IMR-90 (cell line): ENCODE measurements at regions not wholly inside any gene's neighbourhood (a gene's known extent, or its start where the extent isn't known, plus 50 kb on each side); places are given as distances from the start of the nearest gene placed in this dataset.

Source experiments
- BHLHE40 ChIP-seq: fragments of 150-350 bp; IDR thresholded peaks from 2 replicates; pipeline ENCODE4 v1.6.1; 2016; ENCODE audit warnings: mild to moderate bottlenecking, low read depth, low read length
- CEBPB ChIP-seq: IDR thresholded peaks from 2 replicates; pipeline ENCODE4 v1.6.1; 2012; ENCODE audit warnings: low read depth, low read length, improper control_type of control experiment
- CTCF ChIP-seq: conservative IDR thresholded peaks from 2 replicates; pipeline ENCODE4 v1.5.1; 2012; ENCODE audit warnings: mild to moderate bottlenecking, low read depth, low read length, improper control_type of control experiment
- FOS ChIP-seq: fragments of 150-350 bp; IDR thresholded peaks from 2 replicates; pipeline ENCODE4 v1.6.1; 2016; ENCODE audit warnings: low read depth, low read length
- MAFK ChIP-seq: IDR thresholded peaks from 2 replicates; pipeline ENCODE4 v1.6.1; 2012; ENCODE audit warnings: low read depth, low read length, improper control_type of control experiment
- MAZ ChIP-seq: IDR thresholded peaks from 2 replicates; pipeline ENCODE4 v1.6.1; 2012; ENCODE audit warnings: low read depth, mild to moderate bottlenecking, low read length, improper control_type of control experiment, moderate library complexity, borderline replicate concordance
- MXI1 ChIP-seq: IDR thresholded peaks from 2 replicates; pipeline ENCODE4 v1.6.1; 2012; ENCODE audit warnings: low read depth, mild to moderate bottlenecking, low read length, moderate library complexity, borderline replicate concordance
- POLR2A ChIP-seq: IDR thresholded peaks from 2 replicates; pipeline ENCODE4 v1.6.1; 2012; ENCODE audit warnings: mild to moderate bottlenecking, low read depth, low read length
- RAD21 ChIP-seq: IDR thresholded peaks from 2 replicates; pipeline ENCODE4 v1.6.1; 2012; ENCODE audit warnings: low read length, improper control_type of control experiment
- RCOR1 ChIP-seq: IDR thresholded peaks from 2 replicates; pipeline ENCODE4 v1.6.1; 2012; ENCODE audit warnings: mild to moderate bottlenecking, low read length, improper control_type of control experiment; ENCODE audit not compliant: insufficient replicate concordance
- RFX5 ChIP-seq: IDR thresholded peaks from 2 replicates; pipeline ENCODE4 v1.8.0; 2012; ENCODE audit warnings: low read depth, mild to moderate bottlenecking, low read length, moderate library complexity
- SMC3 ChIP-seq: fragments of 150-350 bp; IDR thresholded peaks from 2 replicates; pipeline ENCODE4 v1.6.1; 2016; ENCODE audit warnings: low read depth, mild to moderate bottlenecking, antibody characterized with exemption, low read length, moderate library complexity
- USF2 ChIP-seq: fragments of 150-350 bp; IDR thresholded peaks from 2 replicates; pipeline ENCODE4 v1.6.1; 2017; ENCODE audit warnings: mild to moderate bottlenecking, antibody characterized with exemption, low read length, low read depth
- TF ChIP-seq, protein P1 (sequence below): fragments of 150-350 bp; IDR thresholded peaks from 2 replicates; pipeline ENCODE4 v1.6.1; 2016; ENCODE audit warnings: low read depth, mild to moderate bottlenecking, low read length, moderate library complexity, borderline replicate concordance

GRCh38 chr19:30701178-30701577 lies 329.0 kb downstream of the ZNF536 start:
- TF ChIP-seq RCOR1 (no peak), CTCF (no peak), POLR2A (no peak), MAFK (no peak), RFX5 (no peak), RAD21 (no peak), MAZ (no peak), FOS (no peak), CEBPB (no peak), SMC3 (no peak), BHLHE40 (no peak), MXI1 (no peak), USF2 (no peak)
- TF ChIP-seq, protein P1, sequence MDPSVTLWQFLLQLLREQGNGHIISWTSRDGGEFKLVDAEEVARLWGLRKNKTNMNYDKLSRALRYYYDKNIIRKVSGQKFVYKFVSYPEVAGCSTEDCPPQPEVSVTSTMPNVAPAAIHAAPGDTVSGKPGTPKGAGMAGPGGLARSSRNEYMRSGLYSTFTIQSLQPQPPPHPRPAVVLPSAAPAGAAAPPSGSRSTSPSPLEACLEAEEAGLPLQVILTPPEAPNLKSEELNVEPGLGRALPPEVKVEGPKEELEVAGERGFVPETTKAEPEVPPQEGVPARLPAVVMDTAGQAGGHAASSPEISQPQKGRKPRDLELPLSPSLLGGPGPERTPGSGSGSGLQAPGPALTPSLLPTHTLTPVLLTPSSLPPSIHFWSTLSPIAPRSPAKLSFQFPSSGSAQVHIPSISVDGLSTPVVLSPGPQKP = no peak
